Natural killer cell (primary cell): ENCODE measurements at regions not wholly inside any gene's neighbourhood (a gene's known extent, or its start where the extent isn't known, plus 50 kb on each side); places are given as distances from the start of the nearest gene placed in this dataset.

Experiments used
- ATAC-seq, 3 donors: fragments of 150-1000 bp in 2 of 3; fragments of 200-7000 bp in 1 of 3; cut with Tn5 transposase; 1 replicate in 1 of 3; 2 replicates in 2 of 3; pipeline ENCODE4 v1.10.0; 2021; ENCODE audit warnings: mild to moderate bottlenecking in 2 of 3, moderate library complexity in 2 of 3
- DNase-seq, 2 donors: peaks; one replicate each; pipeline versions ENCODE4 v3.0.0 to v3.0.0-alpha.2; 2013 to 2021; ENCODE audit warnings: mixed read lengths in 1 of 2
- H3K27ac ChIP-seq: one replicate; pipeline ENCODE4 v1.5.1; 2013; ENCODE audit warnings: mild to moderate bottlenecking, low read length
- H3K27me3 ChIP-seq: one replicate; pipeline ENCODE4 v1.6.1; 2013; ENCODE audit warnings: low read length; ENCODE audit not compliant: control insufficient read depth, insufficient read depth
- H3K36me3 ChIP-seq: one replicate; pipeline ENCODE4 v1.6.1; 2013; ENCODE audit warnings: low read length; ENCODE audit not compliant: control insufficient read depth, insufficient read depth
- H3K4me1 ChIP-seq: one replicate; pipeline ENCODE4 v1.6.1; 2013; ENCODE audit warnings: low read length; ENCODE audit not compliant: control insufficient read depth, insufficient read depth
- H3K4me3 ChIP-seq: one replicate; pipeline ENCODE4 v1.5.1; 2013; ENCODE audit warnings: low read length
- H3K9me3 ChIP-seq: one replicate; pipeline ENCODE4 v1.6.1; 2013; ENCODE audit warnings: low read length; ENCODE audit not compliant: control insufficient read depth, insufficient read depth
- H3K27ac Mint-ChIP-seq, 2 donors: one replicate each; pipeline ENCODE4 v1.8.0; 2022; ENCODE audit warnings: mild to moderate bottlenecking in 2 of 2, mixed read lengths in 2 of 2, moderate library complexity in 1 of 2
- H3K27me3 Mint-ChIP-seq, 2 donors: one replicate each; pipeline ENCODE4 v1.8.0; 2022; ENCODE audit warnings: low read depth in 2 of 2, mixed read lengths in 2 of 2
- H3K36me3 Mint-ChIP-seq: one replicate; pipeline ENCODE4 v1.8.0; 2022; ENCODE audit warnings: mixed read lengths
- H3K4me1 Mint-ChIP-seq, 2 donors: one replicate each; pipeline ENCODE4 v1.8.0; 2022; ENCODE audit warnings: mixed read lengths in 2 of 2
- H3K4me3 Mint-ChIP-seq: one replicate; pipeline ENCODE4 v1.8.0; 2022; ENCODE audit warnings: mild to moderate bottlenecking, moderate library complexity, mixed read lengths
- H3K9me3 Mint-ChIP-seq, 2 donors: one replicate each; pipeline ENCODE4 v1.8.0; 2022; ENCODE audit warnings: mixed read lengths in 2 of 2
- CTCF ChIP-seq: fragments of 200-600 bp; IDR thresholded peaks from one replicate; pipeline ENCODE4 v1.8.0; 2022; ENCODE audit warnings: antibody characterized with exemption
- WGBS: methylation state at CpG from one replicate; pipeline ENCODE4 v1.1.7; 2013; ENCODE audit warnings: missing lambda C conversion rate; ENCODE audit not compliant: insufficient coverage; 5-methylcytosine and 5-hydroxymethylcytosine counted together
- intact Hi-C: fragments of 100-400 bp; cut with micrococcal nuclease; formaldehyde crosslinking; loops from one replicate; pipeline ENCODE4 v1.14.2; 2022

GRCh38 chr6:63441266-63441956 is 121.6 kb upstream of the LGSN start:
- no peaks in the 10 kb centered on the region for H3K36me3 ChIP-seq
- H3K27ac ChIP-seq = no peak overlapping the region
- WGBS = 92% methylated on average over 18 of the region's 18 CpGs
- no peaks in the 10 kb centered on the region for H3K4me1 Mint-ChIP-seq
- no peaks in the 10 kb centered on the region for H3K4me1 ChIP-seq
- peaks cover 0 to 5% of the 10 kb centered on the region in 2 donors for H3K9me3 Mint-ChIP-seq
- H3K9me3 ChIP-seq = no peaks in the 10 kb centered on the region
- intact Hi-C loops = no loop called here
- no peaks in the 10 kb centered on the region for H3K27me3 Mint-ChIP-seq
- TF ChIP-seq CTCF = no peak
- no peaks in the 10 kb centered on the region for H3K36me3 Mint-ChIP-seq
- ATAC-seq = no peak
- peak overlapping the region; percentile 6 for H3K4me3 Mint-ChIP-seq
- H3K4me3 ChIP-seq = no peak overlapping the region
- H3K27ac Mint-ChIP-seq = no peak overlapping the region
- DNase-seq = peak in 1 of 2 donors; percentile 26
- no peaks in the 10 kb centered on the region for H3K27me3 ChIP-seq

DNA sequence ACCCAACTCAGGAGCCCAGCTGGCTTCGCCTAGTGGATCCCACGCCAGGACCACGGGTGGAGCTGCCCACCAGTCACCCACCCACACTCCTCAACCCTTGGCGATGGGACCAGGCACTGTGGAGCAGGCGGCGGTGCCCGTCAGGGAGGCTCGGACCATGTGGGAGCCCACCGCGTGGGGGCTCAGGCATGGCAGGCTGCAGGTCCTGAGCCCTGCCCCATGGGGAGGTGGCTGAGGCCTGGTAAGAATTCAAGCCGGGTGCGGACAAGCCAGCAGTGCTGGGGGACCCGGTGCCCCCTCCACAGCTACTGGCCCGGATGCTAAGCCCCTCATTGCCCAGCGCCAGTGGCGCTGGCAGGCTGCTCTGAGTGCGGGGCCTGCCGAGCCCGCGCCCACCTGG is 123.1 kb upstream of the LGSN start:
- WGBS = 92% methylated on average over 20 of the region's 20 CpGs
- no peaks in the 10 kb centered on the region for H3K27me3 ChIP-seq
- no peak for ATAC-seq

GRCh38 chr6:63444768-63445167 is 125.0 kb upstream of the LGSN start:
- Histone ChIP-seq H3K27ac (no peak overlapping the region), H3K36me3 (no peaks in the 10 kb centered on the region), H3K27me3 (no peaks in the 10 kb centered on the region), H3K9me3 (no peaks in the 10 kb centered on the region), H3K4me1 (no peaks in the 10 kb centered on the region), H3K4me3 (no peak overlapping the region)
- DNase-seq (no peak), ATAC-seq (no peak)
- Mint-ChIP-seq H3K27me3 (no peaks in the 10 kb centered on the region), H3K27ac (no peak overlapping the region), H3K9me3 (peaks cover 1 to 2% of the 10 kb centered on the region in 2 donors), H3K4me3 (no peak overlapping the region), H3K4me1 (no peaks in the 10 kb centered on the region), H3K36me3 (no peaks in the 10 kb centered on the region)
- whole genome bisulfite sequencing = 95% methylated on average over 7 of the region's 7 CpGs
- intact Hi-C loops = no loop called here
- TF ChIP-seq CTCF = no peak

More for the DNA sequence above, 123.1 kb upstream of the LGSN start:
- no peaks in the 10 kb centered on the region for H3K4me1 Mint-ChIP-seq
- H3K27ac Mint-ChIP-seq = no peak overlapping the region
- H3K9me3 Mint-ChIP-seq = peaks cover 0 to 3% of the 10 kb centered on the region in 2 donors
- DNase-seq = no peak
- TF ChIP-seq CTCF = no peak
- intact Hi-C loops = no loop called here
- Histone ChIP-seq H3K4me3 (no peak overlapping the region), H3K36me3 (no peaks in the 10 kb centered on the region), H3K9me3 (no peaks in the 10 kb centered on the region), H3K27ac (no peak overlapping the region), H3K4me1 (no peaks in the 10 kb centered on the region)
- H3K36me3 Mint-ChIP-seq = no peaks in the 10 kb centered on the region
- no peak overlapping the region for H3K4me3 Mint-ChIP-seq
- no peaks in the 10 kb centered on the region for H3K27me3 Mint-ChIP-seq

- H3K36me3 Mint-ChIP-seq = no peaks in the 10 kb centered on the region
- WGBS = 78% methylated on average over 4 of the region's 5 CpGs
- intact Hi-C loops = no loop called here
- Histone ChIP-seq H3K36me3 (no peaks in the 10 kb centered on the region), H3K9me3 (no peaks in the 10 kb centered on the region), H3K27ac (no peak overlapping the region), H3K27me3 (no peaks in the 10 kb centered on the region), H3K4me1 (no peaks in the 10 kb centered on the region), H3K4me3 (no peak overlapping the region)
- no peak for DNase-seq
- no peaks in the 10 kb centered on the region for H3K4me1 Mint-ChIP-seq
- no peak overlapping the region for H3K4me3 Mint-ChIP-seq
- H3K27ac Mint-ChIP-seq = no peak overlapping the region
- no peaks in the 10 kb centered on the region for H3K27me3 Mint-ChIP-seq
- ATAC-seq = no peak
- TF ChIP-seq CTCF = no peak
- H3K9me3 Mint-ChIP-seq = peaks cover 2 to 5% of the 10 kb centered on the region in 2 donors
Observed at GRCh38 chr6:63446405-63446804, 125.9 kb upstream of the LOC128125822 start.
